ENCODE measurements at regions not wholly inside any gene's neighbourhood (a gene's known extent, or its start where the extent isn't known, plus 50 kb on each side); places are given as distances from the start of the nearest gene placed in this dataset.

DNA sequence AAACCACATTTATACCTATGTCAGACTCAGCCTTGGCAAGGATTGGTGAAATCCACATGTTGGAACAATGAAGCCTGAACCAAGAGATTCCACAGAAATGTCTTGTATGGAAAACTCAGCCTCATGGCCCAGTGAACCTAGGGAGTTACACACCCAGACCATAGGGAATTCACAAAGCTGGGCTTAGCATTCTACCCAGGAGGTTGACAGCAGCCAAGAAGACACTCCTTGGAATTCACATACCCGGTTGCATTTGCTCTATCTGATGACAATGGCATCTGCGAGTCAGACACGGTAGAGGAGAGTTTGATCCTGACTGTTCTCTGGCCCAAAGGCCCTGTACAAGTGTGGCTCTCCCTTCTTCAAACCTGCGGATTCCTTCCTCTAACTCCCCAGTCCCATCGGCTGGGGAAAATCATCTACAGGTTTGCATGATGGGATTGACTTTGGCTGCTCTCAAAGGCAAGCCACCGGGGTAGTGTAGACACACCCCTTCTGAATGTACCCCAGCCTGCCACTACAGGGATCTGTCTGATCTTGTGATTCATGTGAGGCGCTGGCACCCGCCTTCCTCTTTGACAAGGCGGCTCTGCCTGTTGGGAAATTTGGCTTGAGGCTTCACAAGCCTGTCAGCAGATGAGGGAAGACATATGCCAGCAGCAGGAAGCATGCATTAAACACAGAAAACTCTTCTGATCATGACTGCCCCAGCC lies 297.3 kb upstream of the KAZN start:
- TF ChIP-seq, protein P1, sequence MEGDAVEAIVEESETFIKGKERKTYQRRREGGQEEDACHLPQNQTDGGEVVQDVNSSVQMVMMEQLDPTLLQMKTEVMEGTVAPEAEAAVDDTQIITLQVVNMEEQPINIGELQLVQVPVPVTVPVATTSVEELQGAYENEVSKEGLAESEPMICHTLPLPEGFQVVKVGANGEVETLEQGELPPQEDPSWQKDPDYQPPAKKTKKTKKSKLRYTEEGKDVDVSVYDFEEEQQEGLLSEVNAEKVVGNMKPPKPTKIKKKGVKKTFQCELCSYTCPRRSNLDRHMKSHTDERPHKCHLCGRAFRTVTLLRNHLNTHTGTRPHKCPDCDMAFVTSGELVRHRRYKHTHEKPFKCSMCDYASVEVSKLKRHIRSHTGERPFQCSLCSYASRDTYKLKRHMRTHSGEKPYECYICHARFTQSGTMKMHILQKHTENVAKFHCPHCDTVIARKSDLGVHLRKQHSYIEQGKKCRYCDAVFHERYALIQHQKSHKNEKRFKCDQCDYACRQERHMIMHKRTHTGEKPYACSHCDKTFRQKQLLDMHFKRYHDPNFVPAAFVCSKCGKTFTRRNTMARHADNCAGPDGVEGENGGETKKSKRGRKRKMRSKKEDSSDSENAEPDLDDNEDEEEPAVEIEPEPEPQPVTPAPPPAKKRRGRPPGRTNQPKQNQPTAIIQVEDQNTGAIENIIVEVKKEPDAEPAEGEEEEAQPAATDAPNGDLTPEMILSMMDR (IDR thresholded peaks at IDR 0.05; ENCODE audit: extremely low read depth, insufficient read depth, missing control alignments): no peak
- in situ Hi-C loops (cut with MboI; ENCODE audit: low pct_unique_long_range_greater_than_20kb, low sequenced_read_pairs, unreplicated experiment): no loop called here
- DNase-seq (ENCODE audit: low spot score): no peak

DNA sequence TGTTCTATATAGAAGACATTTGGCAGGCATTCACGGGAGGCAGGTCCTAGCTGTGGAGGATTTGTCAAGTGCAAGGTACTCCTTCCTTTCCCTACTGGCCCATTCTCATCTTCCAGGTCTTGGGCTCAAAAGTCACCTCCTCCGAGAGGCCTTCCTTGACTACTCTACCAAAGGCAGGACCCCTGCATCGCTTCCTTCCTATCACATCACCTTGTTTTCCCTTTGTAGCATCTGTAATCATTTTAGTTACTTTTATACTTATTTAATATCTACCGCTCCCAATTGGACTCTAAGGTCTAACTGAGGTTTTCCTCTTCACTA lies 296.8 kb upstream of the KAZN start:
- in situ Hi-C loops (cut with MboI; ENCODE audit: low pct_unique_long_range_greater_than_20kb, low sequenced_read_pairs, unreplicated experiment): no loop called here
- DNase-seq (ENCODE audit: low spot score): no peak
- TF ChIP-seq, protein P1 (IDR thresholded peaks at IDR 0.05; ENCODE audit: extremely low read depth, insufficient read depth, missing control alignments): no peak

DNA sequence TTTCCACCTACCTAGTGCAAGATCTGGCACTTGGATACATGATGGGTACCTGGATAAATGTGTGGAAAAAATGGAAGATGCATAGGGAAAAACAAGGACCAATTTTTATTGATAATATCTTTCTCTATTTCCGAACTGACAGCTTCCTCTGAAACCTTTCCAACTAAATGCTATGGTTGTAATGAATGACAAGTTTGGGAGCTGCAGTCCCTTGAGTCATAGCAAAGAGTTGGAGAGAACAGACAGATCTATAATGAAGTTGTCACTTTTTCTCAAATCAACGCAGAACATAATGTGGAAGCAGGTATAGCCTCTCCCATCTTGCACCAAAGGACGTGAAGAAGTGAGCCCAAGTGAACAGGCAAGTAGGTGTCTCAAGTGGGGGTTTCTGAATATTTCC lies 296.5 kb upstream of the KAZN start:
- no peak for DNase-seq (ENCODE audit: low spot score)

DNA sequence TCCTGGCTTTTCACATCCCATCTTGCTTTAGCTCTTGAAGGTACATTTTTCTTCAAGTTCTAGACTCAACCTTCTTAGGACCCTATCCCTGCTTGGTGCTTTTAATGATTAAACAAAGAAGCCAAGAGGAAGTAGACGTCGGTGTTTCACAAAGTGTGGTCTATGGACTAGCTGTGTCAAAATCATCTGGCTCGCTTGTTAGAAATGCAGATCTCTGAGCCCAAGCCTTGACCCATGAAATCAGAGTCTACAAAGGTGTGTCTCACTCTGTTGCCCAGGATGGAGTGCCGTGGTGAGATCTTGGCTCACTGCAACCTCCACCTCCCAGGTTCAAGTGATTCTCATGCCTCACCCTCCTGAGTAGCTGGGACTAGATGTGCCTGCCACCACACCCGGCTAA lies 295.5 kb upstream of the KAZN start:
- TF ChIP-seq, protein P1 (IDR thresholded peaks at IDR 0.05; ENCODE audit: extremely low read depth, insufficient read depth, missing control alignments): no peak
- DNase-seq (ENCODE audit: low spot score): no peak
- in situ Hi-C loops (cut with MboI; ENCODE audit: low pct_unique_long_range_greater_than_20kb, low sequenced_read_pairs, unreplicated experiment): no loop called here

More for the DNA sequence above, 296.5 kb upstream of the KAZN start:
- TF ChIP-seq, protein P1 (IDR thresholded peaks at IDR 0.05; ENCODE audit: extremely low read depth, insufficient read depth, missing control alignments): no peak
- in situ Hi-C loops (cut with MboI; ENCODE audit: low pct_unique_long_range_greater_than_20kb, low sequenced_read_pairs, unreplicated experiment): no loop called here

DNA sequence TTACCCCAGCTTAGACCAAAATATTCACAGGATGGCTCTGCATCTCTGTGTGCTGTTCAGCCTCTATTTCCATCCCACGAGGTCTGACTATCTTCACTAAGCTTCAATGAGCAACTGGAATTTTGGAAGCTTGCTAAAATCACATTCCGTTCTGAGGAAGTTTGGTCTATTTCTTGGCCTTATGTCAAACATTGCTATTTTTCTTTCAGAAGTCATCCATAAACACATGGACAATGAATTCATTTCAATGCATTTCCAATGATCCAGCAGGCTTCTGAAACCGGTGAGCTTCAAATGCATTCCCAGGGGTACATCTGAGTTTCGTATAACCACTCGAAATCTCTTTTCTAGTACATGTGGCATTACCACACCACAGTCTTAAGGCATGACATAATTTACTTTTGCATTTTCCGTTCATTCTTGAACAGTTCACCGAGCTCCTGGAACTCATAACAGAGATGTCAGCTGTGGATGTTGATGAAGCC lies 294.1 kb upstream of the KAZN start:
- no peak for DNase-seq (ENCODE audit: low spot score)
- in situ Hi-C loops (cut with MboI; ENCODE audit: low pct_unique_long_range_greater_than_20kb, low sequenced_read_pairs, unreplicated experiment): no loop called here
- TF ChIP-seq, protein P1 (IDR thresholded peaks at IDR 0.05; ENCODE audit: extremely low read depth, insufficient read depth, missing control alignments): no peak

DNA sequence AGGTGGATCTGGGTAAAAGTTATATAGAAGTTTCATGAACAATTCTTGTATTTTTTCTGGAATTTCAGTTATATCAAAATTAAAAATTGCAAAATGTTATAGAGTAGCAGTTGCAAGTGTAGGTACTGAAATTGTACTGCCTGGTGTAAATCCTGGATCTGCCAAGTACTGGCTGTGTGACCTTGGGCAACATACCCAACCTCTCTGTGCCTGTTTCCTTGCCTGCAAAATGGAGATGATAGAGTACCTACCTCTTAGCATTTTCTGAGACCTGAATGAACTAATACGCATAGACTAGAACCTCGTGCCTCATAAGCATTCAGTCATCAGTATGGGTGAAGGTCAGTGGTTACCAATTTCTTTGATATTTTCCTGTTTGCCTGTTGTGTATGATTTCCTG lies 290.0 kb upstream of the KAZN start:
- in situ Hi-C loops (cut with MboI; ENCODE audit: low pct_unique_long_range_greater_than_20kb, low sequenced_read_pairs, unreplicated experiment): no loop called here
- DNase-seq (ENCODE audit: low spot score): no peak
- TF ChIP-seq, protein P1 (IDR thresholded peaks at IDR 0.05; ENCODE audit: extremely low read depth, insufficient read depth, missing control alignments): no peak

All from GM13977 (cell line).